ENCODE measurements at regions not wholly inside any gene's neighbourhood (a gene's known extent, or its start where the extent isn't known, plus 50 kb on each side); places are given as distances from the start of the nearest gene placed in this dataset.
"Not testable (repeated sequence)": the region's sequence is repeated elsewhere in the genome, so short reads cannot be mapped to it uniquely, and the experiment has no call there.

- H3K27me3 ChIP-seq: no peaks in the 10 kb centered on the region
- no peak overlapping the region for H3K4me3 ChIP-seq
- TF ChIP-seq, protein P1, sequence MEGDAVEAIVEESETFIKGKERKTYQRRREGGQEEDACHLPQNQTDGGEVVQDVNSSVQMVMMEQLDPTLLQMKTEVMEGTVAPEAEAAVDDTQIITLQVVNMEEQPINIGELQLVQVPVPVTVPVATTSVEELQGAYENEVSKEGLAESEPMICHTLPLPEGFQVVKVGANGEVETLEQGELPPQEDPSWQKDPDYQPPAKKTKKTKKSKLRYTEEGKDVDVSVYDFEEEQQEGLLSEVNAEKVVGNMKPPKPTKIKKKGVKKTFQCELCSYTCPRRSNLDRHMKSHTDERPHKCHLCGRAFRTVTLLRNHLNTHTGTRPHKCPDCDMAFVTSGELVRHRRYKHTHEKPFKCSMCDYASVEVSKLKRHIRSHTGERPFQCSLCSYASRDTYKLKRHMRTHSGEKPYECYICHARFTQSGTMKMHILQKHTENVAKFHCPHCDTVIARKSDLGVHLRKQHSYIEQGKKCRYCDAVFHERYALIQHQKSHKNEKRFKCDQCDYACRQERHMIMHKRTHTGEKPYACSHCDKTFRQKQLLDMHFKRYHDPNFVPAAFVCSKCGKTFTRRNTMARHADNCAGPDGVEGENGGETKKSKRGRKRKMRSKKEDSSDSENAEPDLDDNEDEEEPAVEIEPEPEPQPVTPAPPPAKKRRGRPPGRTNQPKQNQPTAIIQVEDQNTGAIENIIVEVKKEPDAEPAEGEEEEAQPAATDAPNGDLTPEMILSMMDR (IDR thresholded peaks at IDR 0.05; ENCODE audit: low read depth, low read length): no peak
- no peak for DNase-seq (ENCODE audit: low read depth in 1 of 2, low spot score in 1 of 2)
- no peaks in the 10 kb centered on the region for H3K9me3 ChIP-seq (ENCODE audit: low read depth)
- no peak overlapping the region for H3K27ac ChIP-seq
- no peaks in the 10 kb centered on the region for H3K36me3 ChIP-seq
- H3K4me1 ChIP-seq (ENCODE audit: low read depth): no peaks in the 10 kb centered on the region
Observed at GRCh38 chrX:73987166-73987565, 134.7 kb upstream of the XIST start.

GRCh38 chrX:73979551-73980131 is 127.1 kb upstream of the XIST start:
- no peak for DNase-seq (ENCODE audit: low read depth in 1 of 2, low spot score in 1 of 2)
- Histone ChIP-seq H3K4me1 (ENCODE audit: low read depth) (no peaks in the 10 kb centered on the region), H3K36me3 (no peaks in the 10 kb centered on the region), H3K27ac (no peak overlapping the region), H3K4me3 (no peak overlapping the region), H3K9me3 (ENCODE audit: low read depth) (no peaks in the 10 kb centered on the region), H3K27me3 (no peaks in the 10 kb centered on the region)
- TF ChIP-seq, protein P1 (IDR thresholded peaks at IDR 0.05; ENCODE audit: low read depth, low read length): no peak

DNA sequence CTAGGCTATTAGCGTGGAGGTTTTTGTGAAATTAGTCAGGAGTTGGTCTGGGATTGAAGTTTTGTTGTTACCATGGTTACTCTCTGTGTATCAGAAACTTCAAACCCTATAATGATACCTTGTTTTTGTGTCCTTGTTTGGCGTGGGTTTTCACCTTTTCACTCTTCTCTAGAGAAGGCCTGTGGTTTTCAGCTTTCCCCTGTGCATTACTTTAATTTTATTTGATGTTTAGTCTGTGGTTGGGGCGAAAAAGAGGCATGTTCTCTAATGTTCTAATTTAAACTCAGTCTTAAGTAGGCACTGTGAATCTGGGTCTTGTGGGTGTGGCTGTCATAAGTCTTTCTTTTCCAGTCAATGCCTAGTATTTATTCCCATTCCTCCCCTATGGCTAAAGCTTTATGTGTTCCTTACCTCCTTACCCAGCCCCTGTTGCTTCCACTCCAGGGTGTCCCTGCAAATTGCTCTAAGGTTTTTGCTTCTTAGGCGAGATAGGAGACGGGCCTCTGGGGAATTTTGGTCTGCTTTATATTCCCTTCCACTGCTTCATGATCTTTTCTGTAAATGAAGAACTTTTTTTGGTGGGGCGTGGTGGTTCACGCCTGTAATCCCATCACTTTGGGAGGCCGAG is 125.1 kb upstream of the XIST start:
- Histone ChIP-seq H3K27me3 (no peaks in the 10 kb centered on the region), H3K36me3 (no peaks in the 10 kb centered on the region), H3K4me3 (no peak overlapping the region), H3K9me3 (ENCODE audit: low read depth) (no peaks in the 10 kb centered on the region), H3K27ac (peak overlapping the region; percentile 10), H3K4me1 (ENCODE audit: low read depth) (no peaks in the 10 kb centered on the region)
- DNase-seq (ENCODE audit: low read depth in 1 of 2, low spot score in 1 of 2): no peak
- TF ChIP-seq, protein P1 (IDR thresholded peaks at IDR 0.05; ENCODE audit: low read depth, low read length): no peak

- not testable (repeated sequence) for H3K4me3 ChIP-seq; H3K27me3 ChIP-seq; H3K27ac ChIP-seq; H3K36me3 ChIP-seq; H3K9me3 ChIP-seq (ENCODE audit: low read depth); DNase-seq (ENCODE audit: low read depth in 1 of 2, low spot score in 1 of 2)
- H3K4me1 ChIP-seq (ENCODE audit: low read depth): peaks cover 22% of the 10 kb centered on the region
Observed at GRCh38 chrX:73967461-73967860, 114.9 kb upstream of the XIST start.

DNA sequence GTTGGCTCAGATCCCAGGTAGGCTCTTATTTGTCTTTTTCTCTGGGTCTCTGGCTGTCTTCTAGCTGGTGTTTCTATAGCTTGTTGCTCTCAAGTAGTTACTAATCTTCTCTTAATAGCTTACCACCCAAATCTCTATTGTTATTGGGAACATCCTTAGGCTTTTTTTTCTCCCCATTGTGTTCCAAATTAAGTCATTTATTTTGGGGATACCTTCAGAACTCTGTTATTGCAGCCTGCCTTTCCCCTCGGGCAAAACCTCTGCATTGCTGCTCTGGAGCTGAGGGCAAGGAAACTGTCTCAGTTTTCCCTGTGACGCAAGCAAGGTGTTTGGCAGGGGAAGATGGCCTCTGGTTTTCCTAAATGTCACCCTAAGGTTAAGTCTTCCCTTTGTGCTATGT is 113.3 kb upstream of the XIST start:
- no peaks in the 10 kb centered on the region for H3K9me3 ChIP-seq (ENCODE audit: low read depth)
- H3K4me1 ChIP-seq (ENCODE audit: low read depth): peaks cover 22% of the 10 kb centered on the region
- peak overlapping the region; percentile 80 for H3K27ac ChIP-seq
- TF ChIP-seq, protein P1 (IDR thresholded peaks at IDR 0.05; ENCODE audit: low read depth, low read length): no peak
- DNase-seq (ENCODE audit: low read depth in 1 of 2, low spot score in 1 of 2): no peak
- H3K27me3 ChIP-seq: no peaks in the 10 kb centered on the region
- no peaks in the 10 kb centered on the region for H3K36me3 ChIP-seq
- no peak overlapping the region for H3K4me3 ChIP-seq

GRCh38 chrX:73964579-73964978 is 112.1 kb upstream of the XIST start:
- Histone ChIP-seq H3K27me3 (no peaks in the 10 kb centered on the region), H3K4me3 (no peak overlapping the region), H3K9me3 (ENCODE audit: low read depth) (no peaks in the 10 kb centered on the region), H3K4me1 (ENCODE audit: low read depth) (peaks cover 22% of the 10 kb centered on the region), H3K36me3 (no peaks in the 10 kb centered on the region), H3K27ac (peak overlapping the region; percentile 80)
- DNase-seq (ENCODE audit: low read depth in 1 of 2, low spot score in 1 of 2): peak in 1 of 2 donors; percentile 11
- TF ChIP-seq, protein P1 (IDR thresholded peaks at IDR 0.05; ENCODE audit: low read depth, low read length): no peak
